Nephron progenitor cell (in vitro differentiated cells): ENCODE measurements at regions not wholly inside any gene's neighbourhood (a gene's known extent, or its start where the extent isn't known, plus 50 kb on each side); places are given as distances from the start of the nearest gene placed in this dataset.
A peak's percentile ranks its signal among the peaks of the same experiment; 100 is the strongest.

Source experiments
- DNase-seq: peaks from one replicate; pipeline ENCODE4 v3.0.0; 2021
- H3K27ac Mint-ChIP-seq: 2 replicates; pipeline ENCODE4 v1.8.0; 2021; ENCODE audit warnings: mild to moderate bottlenecking, moderate library complexity, mixed read lengths
- H3K27me3 Mint-ChIP-seq: 2 replicates; pipeline ENCODE4 v1.8.0; 2021; ENCODE audit warnings: mild to moderate bottlenecking, low read depth, mixed read lengths; ENCODE audit not compliant: poor library complexity
- H3K36me3 Mint-ChIP-seq: 2 replicates; pipeline ENCODE4 v1.8.0; 2021; ENCODE audit warnings: low read depth, mixed read lengths
- H3K4me1 Mint-ChIP-seq: 2 replicates; pipeline ENCODE4 v1.8.0; 2021; ENCODE audit warnings: mixed read lengths
- H3K4me3 Mint-ChIP-seq: 2 replicates; pipeline ENCODE4 v1.8.0; 2021; ENCODE audit warnings: mild to moderate bottlenecking, moderate library complexity, mixed read lengths
- H3K9me3 Mint-ChIP-seq: 2 replicates; pipeline ENCODE4 v1.8.0; 2021; ENCODE audit warnings: mild to moderate bottlenecking, moderate library complexity, mixed read lengths
- CTCF ChIP-seq: fragments of 200-600 bp; sonication (generic); IDR thresholded peaks from 2 replicates; pipeline ENCODE4 v1.5.0; 2021; ENCODE audit warnings: antibody characterized with exemption

GRCh38 chr12:127174881-127175280, 1092.1 kb upstream of the TMEM132C start:
- Mint-ChIP-seq H3K27me3 (peaks cover 10% of the 10 kb centered on the region), H3K36me3 (no peaks in the 10 kb centered on the region), H3K27ac (no peak overlapping the region), H3K4me1 (no peaks in the 10 kb centered on the region), H3K4me3 (no peak overlapping the region), H3K9me3 (peaks cover 34% of the 10 kb centered on the region)
- no peak for DNase-seq
- TF ChIP-seq CTCF, result no peak

- H3K27ac Mint-ChIP-seq, result no peak overlapping the region
- no peaks in the 10 kb centered on the region for H3K4me1 Mint-ChIP-seq
- TF ChIP-seq CTCF, result no peak
- H3K36me3 Mint-ChIP-seq, result no peaks in the 10 kb centered on the region
- peaks cover 34% of the 10 kb centered on the region for H3K9me3 Mint-ChIP-seq
- peaks cover 10% of the 10 kb centered on the region for H3K27me3 Mint-ChIP-seq
- no peak overlapping the region for H3K4me3 Mint-ChIP-seq
- DNase-seq, result no peak
Measured at GRCh38 chr12:127175361-127175760, 1091.6 kb upstream of the TMEM132C start.

DNA sequence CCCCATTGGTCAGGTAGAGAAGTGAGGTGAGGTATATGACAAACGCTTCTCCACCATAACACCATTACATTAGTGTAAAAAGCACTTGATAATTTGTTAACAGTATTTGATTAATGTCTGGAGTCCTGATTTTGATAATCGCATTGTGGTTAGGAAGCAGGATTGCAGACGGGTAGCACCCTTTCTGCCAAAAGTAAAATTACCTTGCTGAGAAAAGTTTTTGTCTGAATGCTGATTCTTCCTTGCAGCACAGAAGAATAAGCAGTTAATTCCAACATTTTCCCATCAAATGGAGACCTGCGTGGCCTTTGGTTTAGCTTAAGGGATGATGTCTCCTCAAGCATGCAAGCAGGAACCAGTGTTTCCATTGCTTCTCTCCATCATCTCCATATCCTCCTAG, 1090.2 kb upstream of the TMEM132C start:
- no peak overlapping the region for H3K4me3 Mint-ChIP-seq

GRCh38 chr12:127178052-127178451, 1088.9 kb upstream of the TMEM132C start:
- no peaks in the 10 kb centered on the region for H3K36me3 Mint-ChIP-seq
- DNase-seq, result no peak
- H3K27ac Mint-ChIP-seq, result peak overlapping the region; percentile 72
- TF ChIP-seq CTCF, result no peak
- H3K4me3 Mint-ChIP-seq, result no peak overlapping the region
- peaks cover 6% of the 10 kb centered on the region for H3K27me3 Mint-ChIP-seq
- peaks cover 19% of the 10 kb centered on the region for H3K9me3 Mint-ChIP-seq
- H3K4me1 Mint-ChIP-seq, result no peaks in the 10 kb centered on the region

More for the DNA sequence above, 1090.2 kb upstream of the TMEM132C start:
- DNase-seq, result no peak
- no peak for TF ChIP-seq CTCF
- Mint-ChIP-seq H3K27ac (no peak overlapping the region), H3K4me1 (no peaks in the 10 kb centered on the region), H3K9me3 (peaks cover 28% of the 10 kb centered on the region), H3K27me3 (peaks cover 9% of the 10 kb centered on the region), H3K36me3 (no peaks in the 10 kb centered on the region)

DNA sequence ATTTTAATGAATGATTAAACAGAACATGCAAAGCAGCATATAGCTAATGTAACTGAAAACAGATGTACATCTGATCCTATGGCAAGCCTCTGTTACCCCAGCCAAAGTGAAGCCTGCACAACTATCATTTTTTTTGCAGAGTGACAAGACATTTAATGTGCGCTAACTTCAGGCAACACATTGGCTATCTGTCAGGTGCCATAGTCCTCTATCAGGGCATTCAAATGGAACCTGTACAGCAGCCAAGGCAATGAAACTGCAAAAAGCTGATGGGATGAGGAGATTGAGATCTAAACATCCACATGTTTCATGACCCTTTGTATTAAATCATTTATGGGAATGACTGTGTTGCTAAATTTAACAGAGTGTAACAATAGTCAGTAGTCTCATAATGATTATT, 1088.5 kb upstream of the TMEM132C start:
- Mint-ChIP-seq H3K27ac (no peak overlapping the region), H3K27me3 (peaks cover 10% of the 10 kb centered on the region), H3K9me3 (peaks cover 17% of the 10 kb centered on the region), H3K36me3 (no peaks in the 10 kb centered on the region), H3K4me3 (no peak overlapping the region), H3K4me1 (no peaks in the 10 kb centered on the region)
- TF ChIP-seq CTCF, result no peak
- no peak for DNase-seq

- Mint-ChIP-seq H3K36me3 (no peaks in the 10 kb centered on the region), H3K27ac (no peak overlapping the region), H3K4me1 (no peaks in the 10 kb centered on the region), H3K27me3 (peaks cover 10% of the 10 kb centered on the region), H3K9me3 (peaks cover 17% of the 10 kb centered on the region), H3K4me3 (no peak overlapping the region)
- DNase-seq, result no peak
- no peak for TF ChIP-seq CTCF
Measured at GRCh38 chr12:127179176-127179575, 1087.8 kb upstream of the TMEM132C start.
